Activated CD8-positive, alpha-beta memory T cell treated with anti-CD3 and anti-CD28 coated beads for 48 hours (primary cell): ENCODE measurements at regions not wholly inside any gene's neighbourhood (a gene's known extent, or its start where the extent isn't known, plus 50 kb on each side); places are given as distances from the start of the nearest gene placed in this dataset.

Experiments
- DNase-seq, 3 experiments: peaks; one replicate each; pipeline ENCODE4 v3.0.0-alpha.2; 2020; ENCODE audit warnings: low read depth in 2 of 3, low spot score in 2 of 3

DNA sequence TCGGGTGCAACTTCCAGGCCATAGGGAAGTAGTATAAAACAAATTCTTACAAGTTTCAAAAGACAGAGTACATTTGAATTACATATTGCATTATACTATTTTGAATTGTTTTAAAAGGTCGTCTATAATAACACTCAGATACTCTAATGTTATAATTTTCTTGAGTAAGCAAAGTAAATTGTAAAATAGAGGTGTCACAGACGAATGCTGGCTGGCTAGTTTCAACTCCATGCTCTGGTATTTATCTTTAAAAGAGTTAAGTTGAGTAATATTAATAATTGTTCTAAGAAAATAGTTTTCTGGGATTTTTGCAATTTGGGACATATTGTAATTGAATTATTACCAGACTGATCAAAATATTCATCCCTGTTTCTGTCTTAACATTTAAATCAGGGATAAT lies 764.9 kb downstream of the TECRL start:
- DNase-seq: no peak

DNA sequence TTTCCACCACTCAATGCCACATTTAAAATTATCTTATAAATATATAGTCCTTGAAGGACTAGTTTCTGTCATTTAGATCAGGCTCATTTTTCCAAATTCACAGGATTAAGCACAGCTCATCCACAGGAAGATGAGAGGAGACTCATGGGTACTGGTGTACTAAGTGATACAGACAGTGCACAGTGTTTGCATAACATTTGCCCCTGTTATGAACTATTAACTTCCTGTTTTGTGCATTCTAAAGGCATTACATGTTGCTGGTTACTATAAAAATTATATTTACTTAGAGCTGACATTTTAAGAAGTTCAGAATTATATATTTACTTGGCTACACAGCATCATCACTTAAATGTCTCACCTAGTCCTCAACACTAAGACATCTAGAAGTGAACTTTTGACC lies 772.0 kb downstream of the TECRL start:
- DNase-seq: no peak

- no peak for DNase-seq
Measured at GRCh38 chr4:63632858-63633257, 776.4 kb downstream of the TECRL start.

DNA sequence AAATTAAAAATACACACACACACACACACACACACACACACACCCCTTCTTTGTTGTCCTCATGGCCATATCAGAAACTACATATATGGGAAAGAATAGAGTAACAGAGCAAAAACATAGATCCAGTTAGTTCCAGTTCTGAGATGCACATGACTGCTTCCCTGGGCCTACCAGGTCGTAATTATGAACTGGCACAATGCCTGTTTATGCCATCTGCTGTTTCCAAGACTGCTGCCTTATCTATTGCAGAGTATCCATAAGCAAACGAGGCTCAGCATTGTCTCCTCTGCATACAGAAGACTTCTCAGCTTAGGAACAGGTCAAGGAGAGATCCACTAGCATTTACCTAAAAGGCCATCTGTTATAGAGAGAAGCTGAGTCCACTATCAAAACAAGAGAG lies 789.0 kb downstream of the TECRL start:
- DNase-seq: no peak

DNA sequence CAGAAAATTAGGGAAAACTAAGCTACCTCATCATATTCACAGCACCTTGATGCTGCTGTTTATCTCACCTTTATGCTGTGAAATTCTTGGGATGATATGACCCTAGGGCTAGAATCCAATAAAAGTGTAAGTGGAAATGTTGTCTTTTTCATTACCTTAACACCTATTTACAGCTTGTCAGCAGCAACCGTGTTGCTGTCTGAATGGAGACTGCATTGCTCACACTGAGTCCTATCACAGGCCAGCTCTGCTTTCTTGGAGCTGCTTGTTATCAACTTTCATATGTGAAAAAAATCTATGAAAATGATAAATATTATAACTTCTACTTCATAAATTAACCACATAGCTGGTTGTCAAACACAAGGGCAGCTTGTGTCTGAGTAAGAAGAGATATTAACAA lies 789.5 kb downstream of the TECRL start:
- no peak for DNase-seq

GRCh38 chr4:63618883-63619718 lies 790.1 kb downstream of the TECRL start:
- no peak for DNase-seq

- DNase-seq: no peak
Measured at GRCh38 chr4:63607169-63607872, 801.9 kb downstream of the TECRL start.

DNA sequence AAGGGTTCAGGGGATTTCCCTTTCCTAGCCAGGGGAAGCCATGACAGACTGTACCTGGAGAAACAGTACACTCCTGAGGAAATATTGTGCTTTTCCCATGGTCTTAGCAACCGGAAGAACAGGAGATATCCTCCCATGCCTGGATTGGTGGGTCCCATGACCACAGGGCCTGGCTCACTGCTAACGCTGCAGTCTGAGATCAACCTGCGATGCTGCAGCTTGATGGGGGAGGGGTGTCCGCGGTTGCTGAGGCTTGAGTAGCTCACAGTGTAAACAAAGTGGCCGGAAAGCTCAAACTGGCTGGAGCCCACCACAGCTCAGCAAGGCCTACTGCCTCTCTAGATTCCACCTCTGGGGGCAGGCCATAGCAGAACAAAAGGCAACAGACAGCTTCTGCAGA lies 819.5 kb downstream of the TECRL start:
- no peak for DNase-seq

- DNase-seq: no peak
Measured at GRCh38 chr4:63583561-63583960, 825.7 kb downstream of the TECRL start.

DNA sequence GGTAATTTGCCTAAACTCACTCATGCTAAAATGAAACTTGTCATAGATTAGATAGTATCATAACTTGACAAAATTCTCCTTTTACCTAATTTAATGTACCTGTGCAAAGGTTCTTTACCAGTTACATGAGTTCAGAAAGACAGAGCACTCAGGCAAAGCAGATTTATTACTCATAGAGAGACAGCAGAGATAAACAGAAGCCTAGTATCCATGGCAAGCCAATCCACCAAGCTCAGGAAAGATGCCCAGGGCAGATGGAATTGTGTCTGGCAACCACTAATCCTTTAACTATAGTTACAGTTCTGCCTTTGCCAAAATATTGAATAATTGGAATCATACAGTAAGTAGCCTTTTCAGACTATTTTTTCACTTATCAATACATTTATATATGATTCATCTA lies 826.2 kb downstream of the TECRL start:
- DNase-seq: no peak

DNA sequence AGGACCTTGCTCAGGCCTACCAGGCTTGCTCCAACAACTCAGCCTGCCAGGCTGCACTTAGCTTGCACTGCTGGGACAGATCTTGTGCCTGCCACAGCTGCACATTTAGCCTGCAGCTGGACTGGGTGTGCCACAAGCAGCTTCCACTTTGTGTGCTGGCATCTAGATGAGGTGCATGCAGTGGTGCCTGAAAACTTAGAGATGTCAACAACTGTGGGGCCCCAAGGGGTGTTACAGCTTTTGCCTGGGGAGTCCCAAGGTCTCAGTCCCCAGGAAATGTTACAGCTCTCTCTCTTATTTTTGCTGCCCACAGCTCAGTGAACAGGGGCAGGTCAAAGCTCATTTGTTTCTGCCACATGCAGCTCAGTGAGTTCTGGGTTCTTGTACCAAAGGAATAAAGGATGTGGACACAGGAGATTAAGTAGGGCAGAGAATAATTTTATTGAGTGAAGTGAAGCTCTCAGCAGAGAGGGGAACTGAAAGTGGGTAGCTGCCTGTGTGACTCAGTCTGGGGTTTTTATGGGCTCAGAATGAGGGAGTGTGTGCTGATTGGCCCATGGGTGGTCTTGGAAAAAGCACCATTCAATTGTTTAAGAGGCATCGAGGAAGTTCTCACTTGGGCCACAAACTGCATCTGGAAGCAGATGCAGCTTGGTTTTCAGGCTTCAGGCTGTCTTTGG lies 828.3 kb downstream of the TECRL start:
- no peak for DNase-seq

- no peak for DNase-seq
Measured at GRCh38 chr4:63578383-63578782, 830.9 kb downstream of the TECRL start.

DNA sequence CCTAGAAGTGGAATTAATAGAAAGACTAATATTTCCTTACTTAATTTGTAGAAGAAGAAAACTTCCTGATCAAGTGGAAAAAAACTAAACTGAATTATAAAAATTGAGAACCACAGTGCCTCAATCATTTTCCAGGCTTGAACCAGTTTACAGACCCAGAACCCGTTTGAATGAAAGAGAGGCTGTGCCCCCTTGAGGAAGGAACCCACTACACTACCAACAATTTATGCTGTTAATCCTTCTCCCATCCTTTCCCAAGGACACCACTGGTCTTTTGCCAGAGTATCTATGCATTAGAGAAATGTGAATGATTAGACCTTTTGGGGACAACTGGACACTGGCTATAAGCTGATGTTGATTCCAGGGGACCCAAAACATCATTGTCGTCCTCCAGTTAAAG lies 842.6 kb downstream of the TECRL start:
- no peak for DNase-seq

DNA sequence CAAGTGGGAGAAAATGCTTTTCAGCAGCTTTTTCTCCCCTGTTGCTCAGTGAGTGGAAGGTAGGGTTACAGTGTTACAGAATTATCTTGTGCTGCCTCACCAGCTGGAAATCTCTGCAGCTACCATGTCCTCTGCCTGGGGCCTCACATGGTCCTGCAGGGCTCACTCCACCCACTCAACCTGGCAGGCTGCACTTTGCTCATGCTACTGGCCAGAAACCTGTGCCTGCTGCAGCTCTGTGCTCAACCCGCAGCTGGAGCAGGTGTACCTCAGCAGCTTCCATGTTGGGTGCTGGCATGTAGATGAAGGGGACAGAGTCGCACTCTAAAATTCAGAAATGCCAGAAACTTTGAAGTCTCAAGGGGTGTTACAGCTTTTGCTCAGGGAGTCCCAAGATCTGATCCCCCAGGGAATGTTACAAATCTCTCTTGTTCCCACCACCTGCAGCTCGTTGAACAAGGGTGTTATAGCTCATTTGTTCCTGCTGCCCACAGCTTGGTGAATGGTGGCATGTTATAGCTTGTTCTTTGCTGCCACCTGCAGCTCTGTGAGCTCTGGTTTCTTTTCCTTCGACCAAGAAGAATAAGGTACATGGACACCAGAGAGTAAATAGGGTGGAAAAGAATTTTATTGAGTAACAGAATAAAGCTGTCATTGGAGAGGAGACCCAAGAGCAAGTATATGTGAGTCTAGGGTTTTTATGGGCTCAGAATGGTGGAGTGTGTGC lies 845.8 kb downstream of the TECRL start:
- no peak for DNase-seq

DNA sequence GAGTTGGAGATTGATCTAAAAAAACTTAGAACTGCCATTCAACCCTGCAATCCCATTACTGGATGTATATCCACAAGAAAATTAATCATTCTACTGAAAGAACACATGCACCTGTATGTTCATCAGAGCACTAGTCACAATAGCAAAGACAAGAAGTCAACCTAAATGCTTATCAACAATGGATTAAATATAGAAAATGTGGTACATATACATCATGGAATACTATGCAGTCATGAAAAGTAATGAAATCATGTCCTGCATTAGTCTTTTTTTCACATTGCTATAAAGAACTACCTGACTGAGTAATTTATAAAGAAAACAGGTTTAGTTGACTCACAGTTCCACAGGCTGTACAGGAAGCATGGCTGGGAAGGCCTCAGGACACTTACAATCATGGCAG lies 850.5 kb downstream of the TECRL start:
- no peak for DNase-seq

DNA sequence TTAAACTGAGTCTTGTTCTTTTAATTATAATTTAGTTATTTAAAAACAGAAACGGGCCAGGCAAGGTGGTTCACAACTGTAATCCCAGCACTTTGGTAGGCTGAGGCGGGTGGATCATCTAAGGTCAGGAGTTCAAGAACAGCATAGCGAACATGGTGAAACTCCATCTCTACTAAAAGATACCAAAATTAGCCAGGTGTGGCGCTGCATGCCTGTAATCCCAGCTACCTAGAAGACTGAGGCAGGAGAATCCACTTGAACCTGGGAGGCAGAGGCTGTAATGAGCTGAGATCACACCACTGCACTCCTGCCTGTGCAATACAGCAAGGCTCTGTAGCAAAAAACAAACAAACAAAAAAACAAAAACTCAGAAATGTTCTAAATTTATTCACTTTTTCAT lies 852.9 kb downstream of the TECRL start:
- DNase-seq: no peak

GRCh38 chr4:63553123-63553522 lies 856.1 kb downstream of the TECRL start:
- no peak for DNase-seq

GRCh38 chr4:63541828-63542227 lies 867.4 kb downstream of the TECRL start:
- no peak for DNase-seq

DNA sequence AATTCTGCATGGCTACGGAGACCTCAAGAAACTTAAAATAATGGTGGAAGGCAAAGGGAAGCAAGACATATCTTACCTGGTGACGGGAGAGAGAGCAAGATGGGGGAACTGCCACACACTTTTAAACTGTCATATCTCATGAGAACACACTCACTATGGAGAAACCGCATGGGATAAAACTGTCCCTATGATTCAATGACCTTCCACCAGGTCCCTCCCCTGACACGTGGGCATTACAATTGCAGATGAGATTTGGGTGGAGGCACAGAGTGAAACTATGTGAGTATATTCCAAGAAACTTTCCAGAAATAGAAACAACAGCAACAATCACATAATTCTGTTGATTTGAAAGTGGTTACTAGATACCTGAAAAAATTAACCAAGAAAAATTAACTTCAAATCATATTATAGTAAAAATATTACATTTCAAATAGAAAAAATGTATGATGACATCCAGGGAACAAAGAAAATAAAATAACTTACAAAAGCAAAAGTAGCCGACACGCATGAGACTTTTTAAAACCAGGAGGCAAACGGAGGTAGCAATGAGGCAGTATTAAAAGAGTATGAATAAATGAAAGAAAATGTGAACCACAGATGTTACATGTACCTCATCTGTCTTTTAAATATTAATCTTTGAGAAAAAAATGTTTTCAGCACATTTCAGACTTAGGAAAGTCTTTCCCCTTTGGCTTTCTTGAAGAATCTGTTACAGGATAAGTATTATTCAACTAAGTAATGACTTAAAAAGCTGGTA lies 879.5 kb downstream of the TECRL start:
- no peak for DNase-seq

DNA sequence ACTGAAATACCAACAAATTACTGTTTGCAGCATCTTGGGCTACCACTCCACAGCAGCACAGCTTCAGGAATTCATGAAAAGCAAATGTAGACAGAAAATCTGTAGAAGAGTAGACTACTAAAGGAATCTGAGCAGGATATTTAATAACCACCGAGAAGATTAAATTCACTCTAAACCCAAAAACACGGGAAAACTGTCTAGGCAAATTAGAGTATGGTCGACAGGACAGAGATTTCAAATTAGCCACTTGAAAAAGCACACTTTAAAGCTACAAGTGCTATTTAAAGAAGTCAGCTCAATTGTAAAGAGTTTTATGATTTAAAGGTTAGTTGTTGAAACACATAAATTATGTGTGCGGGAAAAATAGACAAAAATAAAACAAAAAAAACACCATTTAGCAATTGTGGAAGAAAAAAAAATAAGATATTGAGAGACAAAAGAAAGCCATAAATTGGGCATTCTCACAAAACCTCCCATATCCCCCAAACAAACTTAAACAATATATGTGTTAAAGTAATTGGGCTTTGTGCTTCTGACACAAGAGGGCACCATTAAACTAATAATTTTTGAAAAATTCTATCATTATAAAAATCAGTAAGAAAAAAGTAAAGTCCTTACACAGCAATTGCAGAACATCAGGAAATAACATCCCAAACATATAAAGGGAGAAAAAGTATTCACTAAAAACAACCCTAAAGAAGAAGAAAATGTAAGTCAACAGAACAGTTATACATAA lies 880.8 kb downstream of the TECRL start:
- DNase-seq: no peak
